ENCODE measurements at regions not wholly inside any gene's neighbourhood (a gene's known extent, or its start where the extent isn't known, plus 50 kb on each side); places are given as distances from the start of the nearest gene placed in this dataset.

DNA sequence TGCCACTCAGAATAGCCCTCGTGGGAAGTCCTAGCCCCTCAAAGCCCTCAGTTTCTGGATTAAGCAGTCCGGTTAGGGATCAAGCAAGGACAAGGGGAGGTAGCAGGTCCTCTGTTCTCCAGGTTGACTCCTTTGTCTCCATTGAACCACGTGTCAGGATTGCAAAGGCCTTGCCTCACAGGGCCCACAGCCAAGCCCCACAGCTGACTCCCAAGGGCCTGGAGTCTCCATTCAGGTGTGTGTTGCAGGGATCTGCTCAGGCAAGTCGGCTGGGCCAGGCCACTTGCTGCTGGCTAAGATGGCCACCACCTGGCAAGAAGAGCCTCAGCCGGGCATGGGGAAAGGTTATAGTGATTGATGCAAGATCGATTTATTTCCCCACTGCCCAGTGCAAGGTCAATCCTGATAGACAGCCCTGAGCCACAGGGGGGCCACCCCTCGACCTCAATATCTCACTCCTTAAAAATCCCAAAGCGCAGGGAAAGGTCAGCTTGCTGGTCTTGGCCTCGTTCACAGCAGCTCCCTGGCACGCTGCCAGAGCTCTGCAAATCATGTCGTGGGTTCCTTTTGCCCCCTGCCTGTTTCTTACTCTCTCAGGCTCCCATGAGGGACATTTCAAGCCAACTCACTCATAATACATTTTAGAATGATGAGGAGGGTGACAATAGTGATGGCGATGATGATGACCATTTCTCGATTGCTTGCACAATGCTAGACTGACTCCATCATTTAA lies 75.9 kb downstream of the EDN3 start:
- H3K4me2 ChIP-seq (ENCODE audit: extremely low read depth, insufficient read depth, low read length) = no peak overlapping the region
- no peak overlapping the region for H2AFZ ChIP-seq (ENCODE audit: low read length)
- H3K27ac ChIP-seq (ENCODE audit: insufficient read depth, low read length) = no peak overlapping the region
- H3K79me2 ChIP-seq (ENCODE audit: control insufficient read depth, insufficient read depth, low read length) = no peaks in the 10 kb centered on the region
- H4K20me1 ChIP-seq (ENCODE audit: control insufficient read depth, extremely low read depth, insufficient read depth, low read length) = no peaks in the 10 kb centered on the region
- DNase-seq (ENCODE audit: low read depth in 2 of 2) = no peak
- no peak overlapping the region for H3K9ac ChIP-seq (ENCODE audit: insufficient read depth, low read length)
- no peaks in the 10 kb centered on the region for H3K9me3 ChIP-seq (ENCODE audit: control insufficient read depth, insufficient read depth, low read depth, low read length)
- H3K4me3 ChIP-seq (replicated peaks in 1 of 4; ENCODE audit: control extremely low read depth in 1 of 4, insufficient read depth in 1 of 4, low read depth in 3 of 4, low read length in 4 of 4) = no peak overlapping the region
- TF ChIP-seq EZH2 (IDR thresholded peaks at IDR 0.05; ENCODE audit: low read length, missing control alignments) = no peak
- TF ChIP-seq, protein P1, sequence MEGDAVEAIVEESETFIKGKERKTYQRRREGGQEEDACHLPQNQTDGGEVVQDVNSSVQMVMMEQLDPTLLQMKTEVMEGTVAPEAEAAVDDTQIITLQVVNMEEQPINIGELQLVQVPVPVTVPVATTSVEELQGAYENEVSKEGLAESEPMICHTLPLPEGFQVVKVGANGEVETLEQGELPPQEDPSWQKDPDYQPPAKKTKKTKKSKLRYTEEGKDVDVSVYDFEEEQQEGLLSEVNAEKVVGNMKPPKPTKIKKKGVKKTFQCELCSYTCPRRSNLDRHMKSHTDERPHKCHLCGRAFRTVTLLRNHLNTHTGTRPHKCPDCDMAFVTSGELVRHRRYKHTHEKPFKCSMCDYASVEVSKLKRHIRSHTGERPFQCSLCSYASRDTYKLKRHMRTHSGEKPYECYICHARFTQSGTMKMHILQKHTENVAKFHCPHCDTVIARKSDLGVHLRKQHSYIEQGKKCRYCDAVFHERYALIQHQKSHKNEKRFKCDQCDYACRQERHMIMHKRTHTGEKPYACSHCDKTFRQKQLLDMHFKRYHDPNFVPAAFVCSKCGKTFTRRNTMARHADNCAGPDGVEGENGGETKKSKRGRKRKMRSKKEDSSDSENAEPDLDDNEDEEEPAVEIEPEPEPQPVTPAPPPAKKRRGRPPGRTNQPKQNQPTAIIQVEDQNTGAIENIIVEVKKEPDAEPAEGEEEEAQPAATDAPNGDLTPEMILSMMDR (conservative IDR thresholded peaks at IDR 0.05 in 1 of 2, IDR thresholded peaks at IDR 0.05 in 1 of 2; ENCODE audit: low read depth in 1 of 2, low read length in 2 of 2) = no peak
- H3K36me3 ChIP-seq (ENCODE audit: control insufficient read depth, insufficient read depth, low read length) = no peaks in the 10 kb centered on the region
- H3K27me3 ChIP-seq (ENCODE audit: control insufficient read depth, insufficient read depth, low read length) = no peaks in the 10 kb centered on the region
- H3K4me1 ChIP-seq (ENCODE audit: control insufficient read depth, extremely low read depth, insufficient read depth, low read length) = no peaks in the 10 kb centered on the region

- Histone ChIP-seq H3K79me2 (ENCODE audit: control insufficient read depth, insufficient read depth, low read length) (no peaks in the 10 kb centered on the region), H3K27me3 (ENCODE audit: control insufficient read depth, insufficient read depth, low read length) (no peaks in the 10 kb centered on the region), H3K36me3 (ENCODE audit: control insufficient read depth, insufficient read depth, low read length) (no peaks in the 10 kb centered on the region), H3K4me2 (ENCODE audit: extremely low read depth, insufficient read depth, low read length) (no peak overlapping the region), H4K20me1 (ENCODE audit: control insufficient read depth, extremely low read depth, insufficient read depth, low read length) (no peaks in the 10 kb centered on the region), H3K4me3 (replicated peaks in 1 of 4; ENCODE audit: control extremely low read depth in 1 of 4, insufficient read depth in 1 of 4, low read depth in 3 of 4, low read length in 4 of 4) (no peak overlapping the region), H3K27ac (ENCODE audit: insufficient read depth, low read length) (no peak overlapping the region), H3K9ac (ENCODE audit: insufficient read depth, low read length) (no peak overlapping the region), H3K9me3 (ENCODE audit: control insufficient read depth, insufficient read depth, low read depth, low read length) (no peaks in the 10 kb centered on the region), H3K4me1 (ENCODE audit: control insufficient read depth, extremely low read depth, insufficient read depth, low read length) (no peaks in the 10 kb centered on the region), H2AFZ (ENCODE audit: low read length) (no peak overlapping the region)
- no peak for DNase-seq (ENCODE audit: low read depth in 2 of 2)
- no peak for TF ChIP-seq EZH2 (IDR thresholded peaks at IDR 0.05; ENCODE audit: low read length, missing control alignments)
- TF ChIP-seq, protein P1 (conservative IDR thresholded peaks at IDR 0.05 in 1 of 2, IDR thresholded peaks at IDR 0.05 in 1 of 2; ENCODE audit: low read depth in 1 of 2, low read length in 2 of 2) = no peak
Observed at GRCh38 chr20:59376998-59377397, 76.6 kb downstream of the EDN3 start.

DNA sequence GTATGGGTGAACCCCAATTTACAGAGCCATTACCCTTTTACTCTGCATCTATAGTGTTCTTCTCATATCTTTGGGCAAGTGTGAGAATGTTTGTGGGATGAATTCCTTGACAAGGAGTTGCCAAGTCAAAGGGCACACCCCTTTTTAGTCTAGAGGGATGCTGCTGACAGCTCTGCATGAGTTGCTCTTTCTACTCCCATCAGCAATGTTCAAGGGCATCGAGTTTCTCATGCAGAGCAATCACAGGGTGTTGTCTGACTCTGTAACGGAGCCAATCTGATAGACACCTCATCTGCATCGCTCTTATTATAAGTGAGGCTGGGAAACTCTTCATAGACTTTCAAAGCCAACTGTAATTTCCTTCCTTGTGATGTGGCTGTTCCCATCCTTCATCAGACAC lies 77.4 kb downstream of the EDN3 start:
- TF ChIP-seq, protein P1 (conservative IDR thresholded peaks at IDR 0.05 in 1 of 2, IDR thresholded peaks at IDR 0.05 in 1 of 2; ENCODE audit: low read depth in 1 of 2, low read length in 2 of 2) = no peak
- TF ChIP-seq EZH2 (IDR thresholded peaks at IDR 0.05; ENCODE audit: low read length, missing control alignments) = no peak
- H3K4me1 ChIP-seq (ENCODE audit: control insufficient read depth, extremely low read depth, insufficient read depth, low read length) = no peaks in the 10 kb centered on the region
- H3K9ac ChIP-seq (ENCODE audit: insufficient read depth, low read length) = no peak overlapping the region
- no peak overlapping the region for H3K4me2 ChIP-seq (ENCODE audit: extremely low read depth, insufficient read depth, low read length)
- no peak for DNase-seq (ENCODE audit: low read depth in 2 of 2)
- H3K4me3 ChIP-seq (replicated peaks in 1 of 4; ENCODE audit: control extremely low read depth in 1 of 4, insufficient read depth in 1 of 4, low read depth in 3 of 4, low read length in 4 of 4) = no peak overlapping the region
- no peaks in the 10 kb centered on the region for H3K9me3 ChIP-seq (ENCODE audit: control insufficient read depth, insufficient read depth, low read depth, low read length)
- H3K27ac ChIP-seq (ENCODE audit: insufficient read depth, low read length) = no peak overlapping the region
- H3K27me3 ChIP-seq (ENCODE audit: control insufficient read depth, insufficient read depth, low read length) = no peaks in the 10 kb centered on the region
- H2AFZ ChIP-seq (ENCODE audit: low read length) = no peak overlapping the region
- H4K20me1 ChIP-seq (ENCODE audit: control insufficient read depth, extremely low read depth, insufficient read depth, low read length) = no peaks in the 10 kb centered on the region
- no peaks in the 10 kb centered on the region for H3K36me3 ChIP-seq (ENCODE audit: control insufficient read depth, insufficient read depth, low read length)
- no peaks in the 10 kb centered on the region for H3K79me2 ChIP-seq (ENCODE audit: control insufficient read depth, insufficient read depth, low read length)

Measured in fibroblast of lung (primary cell).